ENCODE measurements at regions not wholly inside any gene's neighbourhood (a gene's known extent, or its start where the extent isn't known, plus 50 kb on each side); places are given as distances from the start of the nearest gene placed in this dataset.
A peak's percentile ranks its signal among the peaks of the same experiment; 100 is the strongest.

DNA sequence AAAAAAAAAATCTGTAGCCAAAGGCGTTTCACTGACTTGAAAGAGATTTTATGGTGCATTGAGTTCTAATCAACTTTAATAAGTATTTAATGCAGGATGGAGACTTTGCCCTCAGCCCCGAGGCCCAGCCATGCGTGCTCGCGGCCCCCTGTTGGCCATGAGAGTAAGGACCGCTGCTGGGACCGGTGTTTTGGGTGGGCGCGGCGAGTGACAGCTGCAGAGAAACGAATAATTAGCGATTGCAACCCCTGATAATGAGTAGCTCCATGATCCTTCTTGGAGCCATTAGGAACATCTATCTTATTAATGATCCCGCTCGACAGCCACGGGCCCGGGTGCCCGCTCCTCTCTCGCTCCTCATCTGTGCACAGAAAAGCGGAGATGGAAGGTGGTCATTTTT is 347.4 kb downstream of the RPS24 start:
- no peaks in the 10 kb centered on the region for H3K36me3 ChIP-seq (ENCODE audit: insufficient read depth in 1 of 2, low read depth in 1 of 2)
- peak; percentile 6 for TF ChIP-seq CTCF (IDR thresholded peaks at IDR 0.05)
- no peaks in the 10 kb centered on the region for H3K4me1 ChIP-seq
- ATAC-seq = no peak
- 57 to 62% (median 59%) methylated on average over 19 of the region's 19 CpGs for WGBS, 3 donors
- DNase-seq = no peak
- no peak overlapping the region for H3K27ac ChIP-seq
- H3K9me3 ChIP-seq = no peaks in the 10 kb centered on the region
- H3K4me3 ChIP-seq = no peak overlapping the region
- intact Hi-C loops (cut with DNase I) = no loop called here
- peaks cover 0 to 5% (median 2%) of the 10 kb centered on the region in 3 donors for H3K27me3 ChIP-seq (ENCODE audit: insufficient read depth in 3 of 3, low read length in 2 of 3)

DNA sequence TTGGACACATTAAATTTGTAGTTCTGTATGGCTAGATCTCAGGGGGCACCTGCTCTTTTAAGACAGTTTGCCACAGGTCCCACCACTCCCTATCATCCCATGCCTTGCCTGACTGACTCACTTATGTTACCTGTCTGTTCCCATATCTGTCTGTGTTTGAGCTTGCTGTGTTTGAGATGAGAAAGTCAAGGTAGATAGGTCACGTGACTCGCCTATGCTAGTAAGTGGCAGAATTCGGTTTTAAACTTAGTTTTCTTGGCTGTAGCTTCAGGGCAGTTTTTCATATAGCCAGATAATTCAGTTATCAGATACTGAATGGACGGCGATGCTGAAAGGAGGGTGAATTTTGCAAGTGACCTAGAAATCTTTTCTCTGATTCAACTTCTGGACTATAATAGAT is 348.4 kb downstream of the RPS24 start:
- no peak overlapping the region for H3K4me3 ChIP-seq
- peaks cover 0 to 5% (median 2%) of the 10 kb centered on the region in 3 donors for H3K27me3 ChIP-seq (ENCODE audit: insufficient read depth in 3 of 3, low read length in 2 of 3)
- H3K27ac ChIP-seq = no peak overlapping the region
- intact Hi-C loops (cut with DNase I) = no loop called here
- no peaks in the 10 kb centered on the region for H3K4me1 ChIP-seq
- 87 to 96% (median 95%) methylated on average over 5 of the region's 5 CpGs for WGBS, 3 donors
- TF ChIP-seq CTCF (IDR thresholded peaks at IDR 0.05) = no peak
- DNase-seq (no peak), ATAC-seq (no peak)
- H3K36me3 ChIP-seq (ENCODE audit: insufficient read depth in 1 of 2, low read depth in 1 of 2) = no peaks in the 10 kb centered on the region
- H3K9me3 ChIP-seq = no peaks in the 10 kb centered on the region

DNA sequence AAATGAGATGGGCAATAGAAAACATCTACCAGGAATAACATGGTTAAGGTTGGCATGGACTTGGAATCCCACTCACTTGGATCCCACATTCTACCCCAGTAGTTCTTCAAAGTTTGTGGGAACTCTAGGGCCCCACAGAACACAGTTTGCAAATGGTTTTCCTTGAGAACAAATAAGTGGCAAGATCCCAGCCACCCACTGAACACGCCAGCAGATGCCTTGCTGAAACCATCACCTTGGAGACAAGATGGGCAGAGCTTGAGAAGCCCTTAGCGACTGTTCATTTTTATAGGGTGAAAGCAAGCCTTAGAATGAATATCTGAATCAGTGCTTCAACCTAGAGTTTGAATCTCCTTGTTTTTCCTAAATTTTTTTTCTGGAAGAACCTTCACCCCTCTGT is 349.1 kb downstream of the RPS24 start:
- Histone ChIP-seq H3K4me3 (no peak overlapping the region), H3K4me1 (no peaks in the 10 kb centered on the region), H3K27me3 (ENCODE audit: insufficient read depth in 3 of 3, low read length in 2 of 3) (peaks cover 0 to 5% (median 2%) of the 10 kb centered on the region in 3 donors), H3K27ac (no peak overlapping the region), H3K9me3 (no peaks in the 10 kb centered on the region), H3K36me3 (ENCODE audit: insufficient read depth in 1 of 2, low read depth in 1 of 2) (no peaks in the 10 kb centered on the region)
- intact Hi-C loops (cut with DNase I) = no loop called here
- DNase-seq (no peak), ATAC-seq (no peak)
- TF ChIP-seq CTCF (IDR thresholded peaks at IDR 0.05) = no peak
- 95 to 98% (median 97%) methylated on average over 2 of the region's 2 CpGs for WGBS, 3 donors

GRCh38 chr10:78383378-78384048 is 349.9 kb downstream of the RPS24 start:
- TF ChIP-seq CTCF (IDR thresholded peaks at IDR 0.05) = no peak
- intact Hi-C loops (cut with DNase I) = no loop called here
- Histone ChIP-seq H3K36me3 (ENCODE audit: insufficient read depth in 1 of 2, low read depth in 1 of 2) (no peaks in the 10 kb centered on the region), H3K27ac (no peak overlapping the region), H3K27me3 (ENCODE audit: insufficient read depth in 3 of 3, low read length in 2 of 3) (peaks cover 0 to 5% (median 2%) of the 10 kb centered on the region in 3 donors), H3K4me1 (no peaks in the 10 kb centered on the region), H3K9me3 (no peaks in the 10 kb centered on the region), H3K4me3 (no peak overlapping the region)
- DNase-seq (no peak), ATAC-seq (no peak)
- WGBS, 3 donors = 92 to 98% (median 96%) methylated on average over 2 of the region's 2 CpGs

- Histone ChIP-seq H3K36me3 (ENCODE audit: insufficient read depth in 1 of 2, low read depth in 1 of 2) (no peaks in the 10 kb centered on the region), H3K27me3 (ENCODE audit: insufficient read depth in 3 of 3, low read length in 2 of 3) (peaks cover 0 to 5% (median 2%) of the 10 kb centered on the region in 3 donors), H3K4me1 (no peaks in the 10 kb centered on the region), H3K9me3 (no peaks in the 10 kb centered on the region), H3K4me3 (no peak overlapping the region), H3K27ac (no peak overlapping the region)
- intact Hi-C loops (cut with DNase I) = no loop called here
- ATAC-seq (no peak), DNase-seq (no peak)
- no peak for TF ChIP-seq CTCF (IDR thresholded peaks at IDR 0.05)
- 73 to 91% (median 79%) methylated on average over 1 of the region's 1 CpG for WGBS, 3 donors
These were observed 350.4 kb downstream of the RPS24 start for GRCh38 chr10:78384049-78384431.
